Nephron progenitor cell (in vitro differentiated cells): ENCODE measurements at regions not wholly inside any gene's neighbourhood (a gene's known extent, or its start where the extent isn't known, plus 50 kb on each side); places are given as distances from the start of the nearest gene placed in this dataset.
A peak's percentile ranks its signal among the peaks of the same experiment; 100 is the strongest.

Source experiments
- DNase-seq: peaks from one replicate; pipeline ENCODE4 v3.0.0; 2021
- H3K27ac Mint-ChIP-seq: 2 replicates; pipeline ENCODE4 v1.8.0; 2021; ENCODE audit warnings: mild to moderate bottlenecking, moderate library complexity, mixed read lengths
- H3K27me3 Mint-ChIP-seq: 2 replicates; pipeline ENCODE4 v1.8.0; 2021; ENCODE audit warnings: mild to moderate bottlenecking, low read depth, mixed read lengths; ENCODE audit not compliant: poor library complexity
- H3K36me3 Mint-ChIP-seq: 2 replicates; pipeline ENCODE4 v1.8.0; 2021; ENCODE audit warnings: low read depth, mixed read lengths
- H3K4me1 Mint-ChIP-seq: 2 replicates; pipeline ENCODE4 v1.8.0; 2021; ENCODE audit warnings: mixed read lengths
- H3K4me3 Mint-ChIP-seq: 2 replicates; pipeline ENCODE4 v1.8.0; 2021; ENCODE audit warnings: mild to moderate bottlenecking, moderate library complexity, mixed read lengths
- H3K9me3 Mint-ChIP-seq: 2 replicates; pipeline ENCODE4 v1.8.0; 2021; ENCODE audit warnings: mild to moderate bottlenecking, moderate library complexity, mixed read lengths
- CTCF ChIP-seq: fragments of 200-600 bp; sonication (generic); IDR thresholded peaks from 2 replicates; pipeline ENCODE4 v1.5.0; 2021; ENCODE audit warnings: antibody characterized with exemption

GRCh38 chr1:38135625-38136414 is 89.2 kb upstream of the POU3F1 start:
- peak; percentile 39 for DNase-seq
- H3K9me3 Mint-ChIP-seq: no peaks in the 10 kb centered on the region
- no peak for TF ChIP-seq CTCF
- H3K36me3 Mint-ChIP-seq: no peaks in the 10 kb centered on the region
- peaks cover 42% of the 10 kb centered on the region for H3K27me3 Mint-ChIP-seq
- H3K4me3 Mint-ChIP-seq: no peak overlapping the region
- H3K4me1 Mint-ChIP-seq: peaks cover 61% of the 10 kb centered on the region
- H3K27ac Mint-ChIP-seq: peak overlapping the region; percentile 15

- Mint-ChIP-seq H3K27ac (no peak overlapping the region), H3K4me1 (peaks cover 51% of the 10 kb centered on the region), H3K27me3 (peaks cover 37% of the 10 kb centered on the region), H3K4me3 (no peak overlapping the region), H3K36me3 (no peaks in the 10 kb centered on the region), H3K9me3 (no peaks in the 10 kb centered on the region)
- TF ChIP-seq CTCF: no peak
- DNase-seq: no peak
These were observed 87.7 kb upstream of the POU3F1 start for GRCh38 chr1:38134294-38134755.

- DNase-seq: no peak
- Mint-ChIP-seq H3K4me3 (no peak overlapping the region), H3K36me3 (no peaks in the 10 kb centered on the region), H3K9me3 (no peaks in the 10 kb centered on the region), H3K4me1 (peaks cover 45% of the 10 kb centered on the region), H3K27me3 (peaks cover 40% of the 10 kb centered on the region), H3K27ac (no peak overlapping the region)
- TF ChIP-seq CTCF: no peak
These were observed 87.2 kb upstream of the POU3F1 start for GRCh38 chr1:38133756-38134155.

- no peak for DNase-seq
- H3K36me3 Mint-ChIP-seq: no peaks in the 10 kb centered on the region
- H3K27ac Mint-ChIP-seq: no peak overlapping the region
- H3K4me1 Mint-ChIP-seq: peaks cover 40% of the 10 kb centered on the region
- no peak for TF ChIP-seq CTCF
- H3K4me3 Mint-ChIP-seq: no peak overlapping the region
- peaks cover 42% of the 10 kb centered on the region for H3K27me3 Mint-ChIP-seq
- no peaks in the 10 kb centered on the region for H3K9me3 Mint-ChIP-seq
These were observed 86.7 kb upstream of the POU3F1 start for GRCh38 chr1:38133304-38133703.

- no peak for DNase-seq
- H3K9me3 Mint-ChIP-seq: no peaks in the 10 kb centered on the region
- no peak for TF ChIP-seq CTCF
- H3K36me3 Mint-ChIP-seq: no peaks in the 10 kb centered on the region
- H3K27me3 Mint-ChIP-seq: peaks cover 36% of the 10 kb centered on the region
- peaks cover 35% of the 10 kb centered on the region for H3K4me1 Mint-ChIP-seq
- no peak overlapping the region for H3K27ac Mint-ChIP-seq
- no peak overlapping the region for H3K4me3 Mint-ChIP-seq
These were observed 86.1 kb upstream of the POU3F1 start for GRCh38 chr1:38132681-38133080.

GRCh38 chr1:38131024-38131585 is 84.5 kb upstream of the POU3F1 start:
- DNase-seq: no peak
- H3K4me1 Mint-ChIP-seq: peaks cover 29% of the 10 kb centered on the region
- H3K36me3 Mint-ChIP-seq: no peaks in the 10 kb centered on the region
- no peak for TF ChIP-seq CTCF
- H3K4me3 Mint-ChIP-seq: no peak overlapping the region
- H3K27ac Mint-ChIP-seq: no peak overlapping the region
- no peaks in the 10 kb centered on the region for H3K9me3 Mint-ChIP-seq
- H3K27me3 Mint-ChIP-seq: peaks cover 32% of the 10 kb centered on the region
